ENCODE measurements at regions not wholly inside any gene's neighbourhood (a gene's known extent, or its start where the extent isn't known, plus 50 kb on each side); places are given as distances from the start of the nearest gene placed in this dataset.

- H3K27me3 Mint-ChIP-seq, result no peaks in the 10 kb centered on the region
- no peaks in the 10 kb centered on the region for H3K4me1 Mint-ChIP-seq
- ATAC-seq (no peak), DNase-seq (no peak)
- H3K27ac Mint-ChIP-seq, result no peak overlapping the region
- H3K4me3 Mint-ChIP-seq, result no peak overlapping the region
- H3K9me3 Mint-ChIP-seq (ENCODE audit: low read depth), result peaks cover 2% of the 10 kb centered on the region
- no peaks in the 10 kb centered on the region for H3K36me3 Mint-ChIP-seq
- CTCF ChIA-PET, result no interaction called here
These were observed 550.2 kb upstream of the MIR17HG start for GRCh38 chr13:90797335-90797734.

- DNase-seq, result no peak
- Mint-ChIP-seq H3K4me1 (no peaks in the 10 kb centered on the region), H3K36me3 (no peaks in the 10 kb centered on the region), H3K27ac (no peak overlapping the region), H3K9me3 (ENCODE audit: low read depth) (peaks cover 2% of the 10 kb centered on the region), H3K27me3 (no peaks in the 10 kb centered on the region), H3K4me3 (no peak overlapping the region)
- CTCF ChIA-PET, result no interaction called here
- no peak for ATAC-seq
These were observed 549.1 kb upstream of the MIR17HG start for GRCh38 chr13:90798381-90798780.

- H3K36me3 Mint-ChIP-seq, result no peaks in the 10 kb centered on the region
- no peaks in the 10 kb centered on the region for H3K9me3 Mint-ChIP-seq (ENCODE audit: low read depth)
- DNase-seq (no peak), ATAC-seq (no peak)
- no peaks in the 10 kb centered on the region for H3K27me3 Mint-ChIP-seq
- no peaks in the 10 kb centered on the region for H3K4me1 Mint-ChIP-seq
- no peak overlapping the region for H3K27ac Mint-ChIP-seq
- CTCF ChIA-PET, result no interaction called here
- no peak overlapping the region for H3K4me3 Mint-ChIP-seq
These were observed 547.3 kb upstream of the MIR17HG start for GRCh38 chr13:90800082-90800746.

- no peak overlapping the region for H3K27ac Mint-ChIP-seq
- CTCF ChIA-PET, result no interaction called here
- no peaks in the 10 kb centered on the region for H3K9me3 Mint-ChIP-seq (ENCODE audit: low read depth)
- no peak overlapping the region for H3K4me3 Mint-ChIP-seq
- ATAC-seq, result no peak
- no peaks in the 10 kb centered on the region for H3K4me1 Mint-ChIP-seq
- H3K36me3 Mint-ChIP-seq, result no peaks in the 10 kb centered on the region
- DNase-seq, result no peak
- H3K27me3 Mint-ChIP-seq, result no peaks in the 10 kb centered on the region
These were observed 545.9 kb upstream of the MIR17HG start for GRCh38 chr13:90801621-90802020.

- H3K4me3 Mint-ChIP-seq, result no peak overlapping the region
- CTCF ChIA-PET, result no interaction called here
- no peaks in the 10 kb centered on the region for H3K4me1 Mint-ChIP-seq
- no peaks in the 10 kb centered on the region for H3K36me3 Mint-ChIP-seq
- DNase-seq (no peak), ATAC-seq (no peak)
- H3K9me3 Mint-ChIP-seq (ENCODE audit: low read depth), result no peaks in the 10 kb centered on the region
- H3K27ac Mint-ChIP-seq, result no peak overlapping the region
- H3K27me3 Mint-ChIP-seq, result no peaks in the 10 kb centered on the region
These were observed 544.3 kb upstream of the MIR17HG start for GRCh38 chr13:90803210-90803609.

GRCh38 chr13:90806016-90806615 is 541.4 kb upstream of the MIR17HG start:
- no peaks in the 10 kb centered on the region for H3K36me3 Mint-ChIP-seq
- no peak overlapping the region for H3K4me3 Mint-ChIP-seq
- H3K27me3 Mint-ChIP-seq, result no peaks in the 10 kb centered on the region
- DNase-seq (no peak), ATAC-seq (no peak)
- no peak overlapping the region for H3K27ac Mint-ChIP-seq
- H3K9me3 Mint-ChIP-seq (ENCODE audit: low read depth), result peaks cover 3% of the 10 kb centered on the region
- CTCF ChIA-PET, result no interaction called here
- no peaks in the 10 kb centered on the region for H3K4me1 Mint-ChIP-seq

- Mint-ChIP-seq H3K4me3 (no peak overlapping the region), H3K27ac (no peak overlapping the region), H3K27me3 (no peaks in the 10 kb centered on the region), H3K36me3 (no peaks in the 10 kb centered on the region), H3K9me3 (ENCODE audit: low read depth) (peaks cover 3% of the 10 kb centered on the region), H3K4me1 (no peaks in the 10 kb centered on the region)
- DNase-seq (no peak), ATAC-seq (no peak)
- CTCF ChIA-PET, result no interaction called here
These were observed 540.6 kb upstream of the MIR17HG start for GRCh38 chr13:90806892-90807291.

- DNase-seq (no peak), ATAC-seq (no peak)
- Mint-ChIP-seq H3K27ac (no peak overlapping the region), H3K36me3 (no peaks in the 10 kb centered on the region), H3K4me1 (no peaks in the 10 kb centered on the region), H3K9me3 (ENCODE audit: low read depth) (peaks cover 6% of the 10 kb centered on the region), H3K27me3 (no peaks in the 10 kb centered on the region), H3K4me3 (no peak overlapping the region)
- CTCF ChIA-PET, result no interaction called here
These were observed 538.6 kb upstream of the MIR17HG start for GRCh38 chr13:90808838-90809237.

GRCh38 chr13:90824032-90824431 is 523.5 kb upstream of the MIR17HG start:
- no peaks in the 10 kb centered on the region for H3K4me1 Mint-ChIP-seq
- H3K27ac Mint-ChIP-seq, result no peak overlapping the region
- CTCF ChIA-PET, result no interaction called here
- ATAC-seq (no peak), DNase-seq (no peak)
- no peaks in the 10 kb centered on the region for H3K36me3 Mint-ChIP-seq
- H3K4me3 Mint-ChIP-seq, result no peak overlapping the region
- peaks cover 8% of the 10 kb centered on the region for H3K9me3 Mint-ChIP-seq (ENCODE audit: low read depth)
- no peaks in the 10 kb centered on the region for H3K27me3 Mint-ChIP-seq

- Mint-ChIP-seq H3K9me3 (ENCODE audit: low read depth) (peaks cover 10% of the 10 kb centered on the region), H3K4me1 (no peaks in the 10 kb centered on the region), H3K4me3 (no peak overlapping the region), H3K36me3 (no peaks in the 10 kb centered on the region), H3K27me3 (no peaks in the 10 kb centered on the region), H3K27ac (no peak overlapping the region)
- CTCF ChIA-PET, result no interaction called here
- ATAC-seq (no peak), DNase-seq (no peak)
These were observed 520.8 kb upstream of the MIR17HG start for GRCh38 chr13:90826688-90827087.

- H3K27ac Mint-ChIP-seq, result no peak overlapping the region
- no peak overlapping the region for H3K4me3 Mint-ChIP-seq
- no peaks in the 10 kb centered on the region for H3K36me3 Mint-ChIP-seq
- H3K9me3 Mint-ChIP-seq (ENCODE audit: low read depth), result peaks cover 4% of the 10 kb centered on the region
- H3K4me1 Mint-ChIP-seq, result no peaks in the 10 kb centered on the region
- no peak for ATAC-seq
- H3K27me3 Mint-ChIP-seq, result no peaks in the 10 kb centered on the region
- CTCF ChIA-PET, result no interaction called here
- no peak for DNase-seq
These were observed 516.7 kb upstream of the MIR17HG start for GRCh38 chr13:90830782-90831181.

GRCh38 chr13:90833951-90834350 is 513.5 kb upstream of the MIR17HG start:
- Mint-ChIP-seq H3K27ac (no peak overlapping the region), H3K4me3 (no peak overlapping the region), H3K27me3 (no peaks in the 10 kb centered on the region), H3K9me3 (ENCODE audit: low read depth) (peaks cover 3% of the 10 kb centered on the region), H3K36me3 (no peaks in the 10 kb centered on the region), H3K4me1 (no peaks in the 10 kb centered on the region)
- DNase-seq (no peak), ATAC-seq (no peak)
- CTCF ChIA-PET, result no interaction called here

GRCh38 chr13:90834700-90835099 is 512.8 kb upstream of the MIR17HG start:
- Mint-ChIP-seq H3K4me1 (no peaks in the 10 kb centered on the region), H3K27ac (no peak overlapping the region), H3K9me3 (ENCODE audit: low read depth) (peaks cover 2% of the 10 kb centered on the region), H3K36me3 (no peaks in the 10 kb centered on the region), H3K27me3 (no peaks in the 10 kb centered on the region), H3K4me3 (no peak overlapping the region)
- DNase-seq (no peak), ATAC-seq (no peak)
- CTCF ChIA-PET, result no interaction called here

GRCh38 chr13:90835826-90836225 is 511.7 kb upstream of the MIR17HG start:
- Mint-ChIP-seq H3K4me1 (no peaks in the 10 kb centered on the region), H3K27ac (no peak overlapping the region), H3K9me3 (ENCODE audit: low read depth) (peaks cover 4% of the 10 kb centered on the region), H3K4me3 (no peak overlapping the region), H3K36me3 (no peaks in the 10 kb centered on the region), H3K27me3 (no peaks in the 10 kb centered on the region)
- no peak for DNase-seq
- CTCF ChIA-PET, result no interaction called here
- no peak for ATAC-seq

Measured in activated CD8-positive, alpha-beta memory T cell treated with anti-CD3 and anti-CD28 coated beads, Interleukin-2, amount 10 ng/mL, durations not matched to agents 7 days and 5 days (primary cell).